Uterus (tissue), 2 donors: ENCODE measurements at regions not wholly inside any gene's neighbourhood (a gene's known extent, or its start where the extent isn't known, plus 50 kb on each side); places are given as distances from the start of the nearest gene placed in this dataset.

Experiments used
- CTCF ChIP-seq, 4 experiments: fragments of 200-600 bp in 2 of 4; fragments of 450-650 bp in 2 of 4; sonication (generic) in 2 of 4; IDR thresholded peaks; one replicate each; pipeline ENCODE4 v1.5.1; 2016 to 2019; ENCODE audit warnings: antibody characterized with exemption in 4 of 4, mild to moderate bottlenecking in 2 of 4, moderate library complexity in 1 of 4
- POLR2A ChIP-seq, 2 donors: fragments of 450-650 bp; IDR thresholded peaks; one replicate each; pipeline ENCODE4 v1.6.1; 2016; ENCODE audit warnings: antibody characterized with exemption in 2 of 2, mild to moderate bottlenecking in 1 of 2, moderate library complexity in 1 of 2

- no peak for TF ChIP-seq CTCF (IDR thresholded peaks at IDR 0.05)
- no peak for TF ChIP-seq POLR2A (IDR thresholded peaks at IDR 0.05)
Observed at GRCh38 chr22:49575703-49576081, 252.0 kb downstream of the BRD1 start.
